Stomach (tissue), 4 donors: ENCODE measurements at regions not wholly inside any gene's neighbourhood (a gene's known extent, or its start where the extent isn't known, plus 50 kb on each side); places are given as distances from the start of the nearest gene placed in this dataset.

Experiments used
- EP300 ChIP-seq: sonication (generic); formaldehyde crosslinking; IDR thresholded peaks from one replicate; pipeline ENCODE4 v1.6.1; 2017; ENCODE audit warnings: antibody characterized with exemption
- POLR2A ChIP-seq, 4 donors: fragments of 450-650 bp; IDR thresholded peaks; one replicate each; pipeline ENCODE4 v1.6.1; 2016; ENCODE audit warnings: antibody characterized with exemption in 4 of 4, control low read depth in 2 of 4, mild to moderate bottlenecking in 1 of 4, moderate library complexity in 1 of 4
- POLR2AphosphoS5 ChIP-seq, 3 donors: sonication (generic); formaldehyde crosslinking; IDR thresholded peaks; one replicate each; pipeline ENCODE4 v1.6.1; 2016; ENCODE audit warnings: antibody characterized with exemption in 3 of 3
- TF ChIP-seq, protein P1 (sequence below), 7 experiments: fragments of 450-650 bp in 4 of 7; fragments of 200-600 bp in 3 of 7; sonication (generic) in 3 of 7; IDR thresholded peaks; one replicate each; pipeline ENCODE4 v1.5.1; 2016 to 2019; ENCODE audit warnings: antibody characterized with exemption in 7 of 7, control low read depth in 2 of 7, mild to moderate bottlenecking in 1 of 7

GRCh38 chr1:60694980-60695379 is 387.4 kb upstream of the NFIA start:
- TF ChIP-seq, protein P1, sequence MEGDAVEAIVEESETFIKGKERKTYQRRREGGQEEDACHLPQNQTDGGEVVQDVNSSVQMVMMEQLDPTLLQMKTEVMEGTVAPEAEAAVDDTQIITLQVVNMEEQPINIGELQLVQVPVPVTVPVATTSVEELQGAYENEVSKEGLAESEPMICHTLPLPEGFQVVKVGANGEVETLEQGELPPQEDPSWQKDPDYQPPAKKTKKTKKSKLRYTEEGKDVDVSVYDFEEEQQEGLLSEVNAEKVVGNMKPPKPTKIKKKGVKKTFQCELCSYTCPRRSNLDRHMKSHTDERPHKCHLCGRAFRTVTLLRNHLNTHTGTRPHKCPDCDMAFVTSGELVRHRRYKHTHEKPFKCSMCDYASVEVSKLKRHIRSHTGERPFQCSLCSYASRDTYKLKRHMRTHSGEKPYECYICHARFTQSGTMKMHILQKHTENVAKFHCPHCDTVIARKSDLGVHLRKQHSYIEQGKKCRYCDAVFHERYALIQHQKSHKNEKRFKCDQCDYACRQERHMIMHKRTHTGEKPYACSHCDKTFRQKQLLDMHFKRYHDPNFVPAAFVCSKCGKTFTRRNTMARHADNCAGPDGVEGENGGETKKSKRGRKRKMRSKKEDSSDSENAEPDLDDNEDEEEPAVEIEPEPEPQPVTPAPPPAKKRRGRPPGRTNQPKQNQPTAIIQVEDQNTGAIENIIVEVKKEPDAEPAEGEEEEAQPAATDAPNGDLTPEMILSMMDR (IDR thresholded peaks at IDR 0.05) = no peak
- no peak for TF ChIP-seq POLR2AphosphoS5 (IDR thresholded peaks at IDR 0.05)
- TF ChIP-seq POLR2A (IDR thresholded peaks at IDR 0.05) = no peak
- no peak for TF ChIP-seq EP300
